PC-9 (cell line): ENCODE measurements at regions not wholly inside any gene's neighbourhood (a gene's known extent, or its start where the extent isn't known, plus 50 kb on each side); places are given as distances from the start of the nearest gene placed in this dataset.

Source experiments
- CTCF ChIP-seq: fragments of 200-600 bp; sonication (generic); conservative IDR thresholded peaks from 2 replicates; pipeline ENCODE4 v1.6.1; 2017; ENCODE audit warnings: mixed run types, antibody characterized with exemption, mild to moderate bottlenecking, moderate library complexity
- EZH2 ChIP-seq: fragments of 200-600 bp; sonication (generic); IDR thresholded peaks from 2 replicates; pipeline ENCODE4 v1.8.0; 2017; ENCODE audit warnings: antibody characterized with exemption, low read depth

DNA sequence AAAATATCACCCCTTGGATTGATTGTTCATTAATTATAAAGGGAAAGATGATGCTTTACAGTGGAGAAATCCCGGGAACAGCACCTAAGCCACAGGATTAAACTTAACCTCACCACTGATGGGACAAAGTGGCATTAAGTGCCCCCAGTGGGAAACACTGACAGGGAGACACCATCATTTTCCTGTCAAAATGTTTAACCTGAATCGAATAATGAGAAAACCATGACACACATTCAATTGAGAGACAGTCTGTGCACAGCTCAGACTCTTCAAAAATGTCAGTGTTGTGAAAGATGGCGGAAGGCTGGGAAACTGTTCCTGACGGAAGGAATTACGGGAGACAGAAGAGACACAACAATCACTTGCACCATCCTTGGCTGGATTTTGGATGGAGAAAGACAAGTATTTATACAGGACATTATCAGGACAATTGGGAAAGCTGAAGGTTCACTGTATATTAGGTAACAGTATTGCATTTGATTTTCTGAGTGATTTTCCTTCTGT is 111.8 kb upstream of the ASB18 start:
- TF ChIP-seq CTCF (no peak), EZH2 (no peak)
